GM19468 (cell line): ENCODE measurements at regions not wholly inside any gene's neighbourhood (a gene's known extent, or its start where the extent isn't known, plus 50 kb on each side); places are given as distances from the start of the nearest gene placed in this dataset.

Experiments
- ATAC-seq: cut with Tn5 transposase; IDR thresholded peaks from one replicate; pipeline ENCODE4 v1.9.1; 2021; ENCODE audit warnings: mild to moderate bottlenecking, moderate library complexity, moderate number of reproducible peaks; ENCODE audit not compliant: unreplicated experiment; ENCODE audit errors: extremely low read depth

GRCh38 chr5:145708169-145708568 is 127.0 kb downstream of the PRELID2 start:
- no peak for ATAC-seq

- ATAC-seq: no peak
Observed at GRCh38 chr5:145704724-145705123, 130.4 kb downstream of the PRELID2 start.

GRCh38 chr5:145703856-145704255 is 131.3 kb downstream of the PRELID2 start:
- no peak for ATAC-seq

- ATAC-seq: no peak
Observed at GRCh38 chr5:145701404-145701803, 133.7 kb downstream of the PRELID2 start.

DNA sequence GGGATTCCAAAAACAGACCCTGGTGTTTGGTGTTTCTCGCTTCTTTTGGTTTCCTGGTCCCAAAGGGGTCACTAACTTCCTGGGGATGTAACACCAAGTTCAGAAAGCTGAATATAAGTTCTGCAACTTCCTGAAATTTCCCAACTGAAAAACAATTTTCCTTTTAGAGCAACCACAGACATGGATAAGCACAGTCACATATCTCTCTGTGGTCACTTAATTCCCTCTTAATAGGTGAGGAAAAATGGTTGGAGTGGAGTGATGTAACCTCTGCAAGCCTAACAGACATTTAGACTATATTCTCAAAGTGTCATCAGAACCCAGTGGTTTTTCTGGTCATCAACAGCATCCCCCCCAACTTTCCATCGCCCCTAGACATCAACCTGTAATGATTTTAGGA is 135.3 kb downstream of the PRELID2 start:
- ATAC-seq: no peak

GRCh38 chr5:145697251-145697990 is 137.7 kb downstream of the PRELID2 start:
- no peak for ATAC-seq

- peak; percentile 18 for ATAC-seq
Observed at GRCh38 chr5:145689235-145689634, 145.9 kb downstream of the PRELID2 start.

- ATAC-seq: no peak
Observed at GRCh38 chr5:145687943-145688342, 147.2 kb downstream of the PRELID2 start.

DNA sequence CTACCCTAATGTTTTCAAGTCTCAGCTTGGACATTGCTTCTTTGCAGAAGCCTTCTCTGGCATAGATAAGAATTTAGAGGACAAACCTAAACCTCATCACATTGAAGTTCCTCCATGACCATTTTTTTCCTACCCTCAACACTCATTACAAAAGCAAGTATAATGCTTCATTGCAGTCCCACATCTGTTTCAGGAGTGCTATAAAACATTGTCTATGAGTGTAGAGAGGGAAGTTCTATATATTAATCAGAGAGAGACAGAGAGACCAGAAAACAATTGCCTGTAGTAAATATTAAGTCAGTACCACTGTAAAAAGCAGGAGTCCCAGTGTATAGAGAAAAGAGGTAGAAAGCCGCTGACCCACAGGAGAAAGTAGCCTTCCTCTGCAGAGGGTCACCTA is 149.7 kb downstream of the PRELID2 start:
- no peak for ATAC-seq

DNA sequence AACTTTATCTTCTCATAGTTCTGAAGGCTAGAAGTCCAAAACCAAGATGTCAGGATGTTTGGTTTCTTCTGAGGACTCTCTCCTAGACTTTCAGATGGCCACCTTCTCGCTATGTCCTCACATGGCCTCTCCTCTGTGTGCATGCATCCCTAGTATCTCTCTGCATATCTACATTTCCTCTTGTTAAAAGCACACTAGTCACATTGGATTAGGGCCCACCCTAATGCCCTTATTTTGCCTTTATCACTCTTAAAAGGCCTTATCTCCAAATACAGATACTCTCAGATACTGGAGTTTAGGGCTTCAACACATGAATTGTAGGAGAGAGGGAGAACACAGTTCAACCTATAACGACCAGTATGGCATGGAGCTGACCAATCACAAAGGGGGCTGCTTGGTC is 151.7 kb downstream of the PRELID2 start:
- ATAC-seq: no peak

DNA sequence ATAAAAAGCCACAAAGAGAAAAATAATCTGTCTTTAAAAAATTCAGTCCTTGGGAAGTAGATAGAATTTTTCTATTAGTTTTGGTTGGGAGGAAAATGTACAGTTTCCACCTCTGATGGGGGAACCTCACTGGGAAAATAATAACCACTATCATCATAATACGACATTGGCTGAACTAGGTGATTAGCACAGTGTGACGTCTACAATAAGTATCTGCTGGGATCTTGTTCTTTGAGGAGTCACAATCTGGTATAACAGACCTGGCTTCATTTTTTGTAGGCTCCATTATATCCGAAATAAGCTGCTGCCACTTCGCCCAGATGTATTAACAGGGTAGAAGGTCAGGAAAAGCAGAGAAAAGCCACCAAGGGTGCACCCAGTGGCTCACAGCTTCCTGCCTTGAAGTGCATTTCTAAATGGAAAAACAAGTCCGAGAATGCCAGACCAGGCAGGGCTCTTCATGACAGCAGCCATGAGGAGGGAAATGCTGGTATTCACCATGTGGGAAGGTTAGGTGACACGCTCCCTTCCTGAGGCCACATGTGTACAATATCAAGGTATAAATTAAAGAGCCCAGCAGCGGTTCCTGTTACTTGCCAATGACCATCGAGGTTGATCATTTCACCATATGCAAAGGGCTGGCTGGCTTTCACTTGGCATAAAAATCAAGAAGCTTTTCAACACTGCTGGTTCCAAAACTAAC is 152.8 kb downstream of the PRELID2 start:
- ATAC-seq: no peak

- ATAC-seq: peak; percentile 79
Observed at GRCh38 chr5:145681686-145682085, 153.5 kb downstream of the PRELID2 start.

DNA sequence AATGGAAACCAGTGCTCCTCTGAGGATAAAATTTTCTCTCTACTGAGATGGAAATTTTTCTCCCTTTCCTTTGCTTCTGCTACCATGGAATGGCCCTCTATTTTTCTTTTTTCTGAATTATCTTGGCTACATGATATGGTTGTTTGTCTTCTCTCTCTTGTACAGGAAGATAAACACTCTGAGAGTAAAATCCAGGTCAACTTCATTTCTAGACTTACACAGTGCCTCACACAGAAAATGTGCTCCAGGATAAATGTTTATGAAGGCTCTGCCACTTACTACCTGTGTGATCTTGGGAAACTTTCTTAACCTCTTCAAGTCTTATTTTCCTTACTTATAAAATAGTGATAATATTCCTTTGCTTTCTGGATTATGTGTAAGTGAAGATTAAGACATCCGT is 153.9 kb downstream of the PRELID2 start:
- no peak for ATAC-seq

GRCh38 chr5:145680767-145681166 is 154.4 kb downstream of the PRELID2 start:
- no peak for ATAC-seq

DNA sequence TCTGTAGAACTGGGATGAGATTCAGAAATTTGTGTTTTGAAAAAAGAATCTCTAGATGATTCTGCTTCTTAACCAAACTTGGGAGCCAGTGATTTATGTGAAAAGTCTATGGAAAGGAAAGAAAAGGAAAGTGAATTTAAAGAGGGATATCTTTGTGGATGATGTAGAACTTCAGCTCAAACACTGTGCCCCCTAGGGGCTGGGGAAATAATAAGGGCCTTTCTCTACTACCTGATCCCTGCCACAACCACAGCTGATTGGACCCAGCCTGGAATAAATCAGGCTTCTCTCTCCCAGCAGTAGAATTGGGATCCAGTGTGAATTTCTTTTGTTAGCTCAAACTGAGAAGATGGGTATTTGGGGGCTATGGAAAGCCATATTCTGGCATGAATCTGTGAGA is 155.0 kb downstream of the PRELID2 start:
- ATAC-seq: no peak

GRCh38 chr5:145678255-145678654 is 156.9 kb downstream of the PRELID2 start:
- ATAC-seq: no peak

- ATAC-seq: no peak
Observed at GRCh38 chr5:145673786-145674185, 161.4 kb downstream of the PRELID2 start.

GRCh38 chr5:145668714-145669113 is 166.4 kb downstream of the PRELID2 start:
- ATAC-seq: no peak

DNA sequence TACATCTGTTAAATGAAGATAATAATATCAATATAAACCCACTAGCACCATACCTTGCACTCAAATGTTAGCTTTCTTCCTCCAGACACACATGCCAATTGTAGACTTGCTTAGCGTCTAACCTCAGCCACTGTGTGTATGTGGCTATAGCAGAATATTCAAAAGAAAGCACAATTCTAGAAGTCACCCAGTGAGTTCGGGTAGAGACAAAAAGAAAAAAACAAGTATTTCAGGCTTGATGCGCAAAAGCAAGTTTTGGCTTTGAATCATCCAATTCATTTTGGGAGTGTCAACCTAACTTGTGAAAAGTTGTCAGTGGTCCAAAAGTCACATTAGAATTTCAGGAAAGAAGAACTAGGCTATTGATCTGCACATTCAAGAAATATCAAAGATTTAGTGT is 167.4 kb downstream of the PRELID2 start:
- ATAC-seq: no peak

- no peak for ATAC-seq
Observed at GRCh38 chr5:145666591-145666990, 168.6 kb downstream of the PRELID2 start.

DNA sequence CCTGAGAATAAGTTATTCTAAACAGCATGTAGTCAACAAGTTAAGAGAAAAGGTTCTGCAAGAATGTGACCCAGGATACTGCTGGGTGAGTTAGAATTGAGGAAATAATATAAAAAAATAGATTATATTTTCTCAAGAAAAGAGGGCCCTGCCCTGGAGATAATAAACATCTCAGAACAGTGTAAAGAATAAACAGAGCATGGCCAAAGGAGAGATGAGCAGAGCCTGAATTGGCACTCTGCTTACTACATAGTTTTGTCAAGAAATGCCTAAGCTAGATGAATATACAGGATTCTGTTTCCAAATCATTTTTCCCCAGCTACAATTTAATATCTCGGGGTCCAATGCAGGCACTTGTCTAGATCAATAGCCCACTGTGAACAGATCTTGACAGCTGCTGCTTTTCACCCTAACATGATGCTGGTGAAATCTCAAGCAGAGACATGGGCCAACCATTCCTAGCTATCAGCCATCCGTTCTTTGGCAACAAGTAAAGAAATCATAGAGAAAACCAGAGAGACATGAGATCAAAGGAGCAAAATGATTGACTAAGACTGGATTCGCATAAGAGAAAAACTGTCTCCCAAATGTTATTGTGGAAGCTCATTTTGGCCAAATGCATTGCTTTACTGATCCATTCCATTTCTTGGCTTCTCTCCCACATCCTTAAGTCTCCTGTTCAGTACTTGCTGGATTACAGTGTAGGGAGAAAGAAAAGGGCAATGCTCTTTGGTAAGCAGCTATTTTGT is 173.2 kb downstream of the PRELID2 start:
- no peak for ATAC-seq
